A172 (cell line): ENCODE measurements at regions not wholly inside any gene's neighbourhood (a gene's known extent, or its start where the extent isn't known, plus 50 kb on each side); places are given as distances from the start of the nearest gene placed in this dataset.
"Not testable (repeated sequence)": the region's sequence is repeated elsewhere in the genome, so short reads cannot be mapped to it uniquely, and the experiment has no call there.

Experiments used
- DNase-seq: peaks from one replicate; pipeline ENCODE4 v3.0.0-alpha.2; 2015; ENCODE audit warnings: low spot score

DNA sequence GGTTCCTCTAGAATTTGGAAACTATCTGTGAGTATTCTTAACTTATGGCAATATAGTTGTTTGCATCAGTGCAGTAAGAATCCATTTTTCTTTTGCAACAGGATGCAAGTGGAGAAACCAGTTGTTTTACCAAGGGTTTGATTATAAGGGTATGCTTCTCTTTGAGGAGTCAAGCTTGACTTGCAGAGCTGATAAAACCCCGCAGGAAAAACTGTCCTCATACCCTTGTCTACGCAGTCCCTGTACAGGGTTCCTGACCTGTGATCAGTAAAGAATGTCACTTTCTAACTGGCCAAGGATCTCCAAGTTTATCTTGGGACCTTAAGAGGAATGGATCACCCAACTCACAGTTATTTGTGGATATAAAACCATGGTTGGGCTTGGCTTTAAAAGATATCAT lies 161.1 kb upstream of the OLIG3 start:
- DNase-seq, result no peak

DNA sequence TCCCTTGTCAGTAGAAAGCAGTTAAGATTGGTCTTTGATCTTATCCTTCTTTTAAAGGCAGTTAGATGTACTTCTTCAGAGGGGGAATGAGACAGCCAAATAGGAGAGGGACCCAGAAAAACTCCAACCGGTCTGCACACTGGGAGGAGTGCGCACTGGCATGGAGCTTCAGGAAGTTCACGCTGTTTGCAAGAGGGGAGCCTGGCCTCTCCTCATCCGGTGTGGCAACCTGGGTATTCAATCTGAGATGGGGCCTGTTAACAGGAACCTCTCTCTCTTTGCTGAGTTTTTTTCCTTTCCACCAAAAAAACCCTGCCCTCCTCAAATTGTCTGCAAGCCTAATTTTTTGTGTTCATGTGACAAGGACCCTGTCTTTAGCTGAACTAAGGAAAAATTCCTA lies 162.5 kb upstream of the OLIG3 start:
- DNase-seq, result no peak

DNA sequence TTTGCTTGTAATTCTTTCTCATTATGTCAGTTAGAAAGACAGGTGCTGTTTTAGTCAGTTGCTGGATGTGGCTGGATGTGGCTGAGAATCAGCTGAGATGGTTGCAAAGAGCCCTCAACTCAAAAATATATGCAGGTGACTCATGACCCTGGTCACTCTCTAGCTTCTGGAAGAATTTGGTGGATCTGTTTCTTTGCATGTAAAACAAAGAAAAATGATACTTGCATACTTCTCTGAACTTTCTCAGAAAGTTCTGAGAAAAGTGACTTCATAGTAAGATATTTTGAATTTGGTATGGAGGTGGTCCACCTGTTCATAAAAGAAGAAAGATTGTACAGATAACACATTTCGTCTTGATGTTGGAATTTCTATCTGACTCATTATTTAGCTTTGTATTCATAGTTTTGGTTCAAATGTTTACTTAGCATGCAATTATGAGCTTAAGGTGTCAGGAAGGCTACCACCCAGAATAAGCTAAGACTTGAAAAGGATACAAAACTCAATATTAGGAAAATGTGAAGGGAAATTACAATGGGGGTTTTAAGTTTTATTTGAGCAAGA lies 163.2 kb upstream of the OLIG3 start:
- DNase-seq, result no peak

DNA sequence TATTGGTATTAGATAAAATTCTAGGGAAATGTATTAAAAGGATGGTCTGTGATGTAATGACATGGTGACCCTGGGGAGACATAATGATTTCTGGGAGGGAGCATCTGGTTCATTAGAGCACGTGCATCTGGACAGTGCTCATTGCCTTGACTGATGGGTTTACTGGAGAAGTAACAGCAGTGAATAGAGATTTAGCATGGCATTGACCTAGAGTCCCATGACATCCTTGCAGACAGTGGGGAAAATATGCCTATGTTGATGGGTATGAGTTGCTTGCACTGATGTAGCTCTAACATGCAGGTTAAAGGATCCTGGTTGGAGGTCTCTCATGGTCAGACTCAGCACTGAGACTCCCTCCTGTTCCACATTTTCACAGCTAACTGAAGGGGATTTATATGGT lies 164.1 kb upstream of the OLIG3 start:
- no peak for DNase-seq

DNA sequence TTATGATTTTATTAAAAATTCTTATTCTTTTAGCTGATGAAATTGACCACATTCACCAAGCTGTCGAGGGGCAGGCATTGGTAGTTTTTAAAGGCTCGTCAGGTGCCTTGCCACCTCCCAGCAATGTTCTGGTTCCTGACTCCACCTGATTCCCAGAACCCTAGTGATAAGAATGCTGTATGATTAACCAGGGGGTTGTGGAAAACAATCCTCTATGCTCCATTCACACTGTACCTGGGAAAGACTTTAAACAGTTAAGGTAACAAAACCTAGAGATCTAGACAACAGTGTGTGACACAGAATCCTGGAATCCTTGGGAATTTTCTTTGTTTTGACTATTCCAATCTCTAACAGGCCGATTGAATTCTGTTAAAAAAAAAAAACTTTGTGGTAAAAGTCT lies 165.7 kb upstream of the OLIG3 start:
- no peak for DNase-seq

DNA sequence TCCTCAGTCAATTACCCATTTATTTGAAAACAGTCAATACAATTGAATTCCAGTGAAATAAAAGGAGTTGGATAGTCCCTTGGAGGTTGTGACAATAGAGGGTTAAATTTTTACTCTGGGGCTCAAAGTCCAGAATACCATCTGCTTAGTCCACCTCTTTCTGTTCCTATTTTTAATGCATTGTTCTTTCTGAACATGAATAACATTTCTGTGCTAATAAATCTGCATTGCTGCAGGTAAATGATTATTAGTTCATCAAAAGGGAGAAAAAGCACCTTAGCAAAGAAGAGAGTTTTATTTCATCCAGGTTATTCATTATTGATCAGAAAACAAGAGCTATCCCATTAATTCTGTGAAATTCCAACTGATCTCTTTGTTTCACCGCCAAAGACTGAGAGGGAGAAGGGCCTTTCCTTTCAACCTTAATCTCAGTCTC lies 166.1 kb upstream of the OLIG3 start:
- DNase-seq, result no peak

DNA sequence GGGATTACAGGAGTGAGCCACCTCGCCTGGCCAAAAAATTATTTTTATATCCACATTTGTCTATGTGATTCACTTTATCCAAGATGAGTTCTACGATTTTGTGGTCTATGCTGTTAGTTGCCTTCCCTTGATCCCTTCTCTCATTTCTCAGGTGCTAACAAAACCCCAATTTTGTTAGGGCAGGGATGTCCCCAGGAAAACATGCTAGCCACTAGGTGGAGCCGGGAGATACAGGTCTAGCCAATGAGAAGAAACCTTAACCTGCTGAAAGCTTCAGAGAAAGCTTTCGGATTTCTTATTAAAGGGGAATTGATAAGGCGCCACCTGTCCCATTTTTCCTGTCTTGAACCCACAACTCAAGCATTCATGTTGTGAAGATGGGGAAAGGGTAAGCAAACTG lies 167.4 kb upstream of the OLIG3 start:
- DNase-seq, result peak; percentile 22

DNA sequence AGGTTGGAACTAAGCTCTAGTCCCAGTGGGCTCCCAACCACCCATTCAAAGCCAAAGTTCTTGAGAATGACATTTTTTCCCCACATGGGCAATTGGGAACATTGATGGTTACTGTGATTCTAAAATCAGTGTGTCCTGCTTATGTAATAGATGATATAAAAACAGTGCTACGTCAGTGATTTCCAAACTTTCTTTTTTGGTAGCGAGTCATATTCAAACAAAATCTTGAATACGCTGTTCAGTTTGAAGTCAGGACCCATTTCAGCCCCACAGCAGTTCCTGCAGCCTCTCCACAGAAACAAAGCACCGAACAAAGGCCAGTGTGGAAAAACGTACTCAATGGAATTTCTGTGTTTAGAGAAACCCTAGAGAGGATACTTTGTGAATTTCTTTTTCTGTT lies 170.0 kb upstream of the OLIG3 start:
- DNase-seq, result no peak

DNA sequence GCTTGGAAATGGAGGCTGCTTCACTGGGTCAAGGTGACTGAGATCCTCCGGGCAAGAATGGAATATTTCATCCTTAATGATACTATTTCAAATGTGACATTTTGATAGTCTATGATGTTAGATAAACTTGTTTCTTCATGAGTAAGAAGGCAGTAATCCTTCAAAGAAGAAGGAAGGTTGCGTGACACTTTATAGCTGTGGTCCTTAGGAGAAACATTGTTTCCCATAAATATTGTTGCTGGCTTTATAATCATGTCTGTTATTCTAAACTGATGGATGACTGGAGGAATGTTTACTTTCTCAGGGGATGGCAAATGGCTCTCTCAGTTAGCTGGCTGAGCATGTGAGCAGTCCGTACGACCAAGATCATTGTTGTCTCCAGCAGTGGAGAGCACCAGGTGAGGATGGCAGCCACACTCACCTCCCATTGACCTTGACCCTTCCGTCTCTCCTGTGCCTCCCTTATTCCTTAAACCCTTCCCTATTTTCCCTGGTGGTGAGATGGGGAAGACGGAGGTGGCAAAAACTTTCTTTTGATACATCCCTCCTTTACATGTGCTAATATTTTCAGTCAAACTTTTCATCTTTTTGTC lies 171.2 kb upstream of the OLIG3 start:
- DNase-seq, result no peak

DNA sequence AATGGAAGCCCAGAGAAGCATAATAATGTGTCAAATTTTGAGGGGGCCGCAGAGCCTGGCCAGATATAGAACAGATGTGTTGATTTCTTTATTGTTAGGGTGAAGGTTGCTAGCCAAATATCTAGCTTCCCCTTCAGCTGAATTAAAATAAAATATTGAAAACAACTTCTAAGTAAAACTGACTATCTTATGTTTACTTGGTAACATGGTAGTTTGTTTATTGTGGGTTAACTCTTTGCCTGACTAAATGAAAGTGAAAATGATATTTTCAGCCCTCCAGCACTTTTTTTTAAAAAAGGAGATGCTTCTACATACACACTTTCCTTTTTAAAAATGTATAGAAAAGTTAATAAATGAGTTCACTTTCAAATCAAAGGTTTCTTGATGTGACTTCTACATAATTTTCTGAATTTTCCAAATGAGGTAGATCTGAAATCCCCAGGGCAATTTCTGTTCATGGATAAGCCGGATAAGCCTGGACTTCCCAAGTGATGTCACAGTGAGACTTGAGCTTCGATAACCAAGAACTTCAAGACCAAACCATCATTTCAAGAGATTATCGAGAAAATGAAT lies 172.1 kb upstream of the OLIG3 start:
- no peak for DNase-seq

DNA sequence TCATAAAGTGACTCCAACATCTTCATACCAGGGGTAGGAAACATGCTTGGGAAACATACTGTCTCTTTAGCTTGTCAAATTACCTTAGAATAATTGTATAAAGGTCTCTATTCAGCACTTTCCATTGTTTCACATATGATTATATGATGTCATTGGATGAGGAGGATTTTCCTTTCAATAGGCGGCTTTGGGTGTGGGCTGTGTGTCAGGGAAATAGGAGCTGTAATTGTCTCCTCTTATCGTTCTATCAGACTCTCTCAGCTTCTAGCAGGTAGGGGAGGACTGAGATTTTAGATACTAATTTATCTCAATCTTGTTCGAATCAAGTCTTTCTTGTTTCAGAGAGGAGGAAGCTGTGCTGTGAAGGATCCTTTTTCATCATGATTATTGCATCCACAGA lies 179.4 kb upstream of the OLIG3 start:
- DNase-seq, result no peak

DNA sequence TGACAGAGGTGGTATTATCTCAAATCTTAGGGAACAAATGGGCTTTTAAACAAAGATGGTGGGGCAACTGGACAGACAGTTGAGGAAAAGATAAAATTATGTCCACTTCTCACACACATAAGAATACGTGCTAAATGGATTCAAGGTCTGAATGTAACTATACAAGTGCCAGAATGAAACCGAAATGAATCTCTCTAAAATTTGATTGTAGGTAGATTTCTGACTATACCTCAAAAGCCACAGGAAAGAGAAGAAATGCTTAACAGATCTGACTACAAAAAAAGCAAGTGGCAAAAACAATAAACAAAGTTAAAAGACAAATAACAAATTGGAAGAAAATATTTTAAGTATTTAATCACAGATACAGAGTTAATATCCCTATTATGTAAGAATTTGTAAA lies 182.7 kb upstream of the OLIG3 start:
- no peak for DNase-seq

DNA sequence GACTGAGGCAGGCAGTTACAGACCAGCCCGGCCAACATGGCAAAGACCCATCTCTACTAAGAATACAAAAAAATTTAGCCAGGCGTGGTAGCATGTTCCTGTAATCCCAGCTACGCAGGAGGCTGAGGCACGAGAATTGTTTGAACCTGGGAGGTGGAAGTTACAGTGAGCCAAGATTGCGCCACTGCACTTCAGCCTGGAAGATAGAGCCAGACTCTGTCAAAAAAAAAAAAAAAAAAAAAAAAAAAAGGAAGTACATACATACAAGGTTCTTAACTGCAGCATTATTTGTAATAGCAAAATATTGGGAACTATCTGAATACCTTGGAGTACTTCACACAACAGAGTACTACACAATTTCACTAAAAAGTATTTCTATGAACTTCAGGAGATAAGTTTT lies 183.5 kb upstream of the OLIG3 start:
- DNase-seq, result no peak

DNA sequence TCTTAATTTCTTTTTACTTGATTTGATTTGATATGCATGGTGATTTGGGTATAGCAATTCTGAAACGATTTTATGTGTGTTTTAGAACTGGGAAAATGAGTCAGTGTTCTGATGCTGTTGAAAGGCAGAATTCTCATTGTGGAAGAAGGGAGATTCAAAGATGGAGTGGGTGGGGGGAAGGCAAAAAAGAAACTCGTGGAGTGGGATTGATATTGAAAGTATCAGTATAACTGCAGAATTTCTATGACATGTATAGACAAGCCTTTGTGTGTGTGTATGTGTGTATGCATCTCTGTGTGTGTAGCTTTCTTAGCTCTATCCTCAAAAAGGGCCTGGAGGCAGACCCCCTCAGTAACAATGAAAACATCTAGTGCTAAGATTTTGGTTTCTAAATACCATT lies 184.3 kb upstream of the OLIG3 start:
- no peak for DNase-seq

DNA sequence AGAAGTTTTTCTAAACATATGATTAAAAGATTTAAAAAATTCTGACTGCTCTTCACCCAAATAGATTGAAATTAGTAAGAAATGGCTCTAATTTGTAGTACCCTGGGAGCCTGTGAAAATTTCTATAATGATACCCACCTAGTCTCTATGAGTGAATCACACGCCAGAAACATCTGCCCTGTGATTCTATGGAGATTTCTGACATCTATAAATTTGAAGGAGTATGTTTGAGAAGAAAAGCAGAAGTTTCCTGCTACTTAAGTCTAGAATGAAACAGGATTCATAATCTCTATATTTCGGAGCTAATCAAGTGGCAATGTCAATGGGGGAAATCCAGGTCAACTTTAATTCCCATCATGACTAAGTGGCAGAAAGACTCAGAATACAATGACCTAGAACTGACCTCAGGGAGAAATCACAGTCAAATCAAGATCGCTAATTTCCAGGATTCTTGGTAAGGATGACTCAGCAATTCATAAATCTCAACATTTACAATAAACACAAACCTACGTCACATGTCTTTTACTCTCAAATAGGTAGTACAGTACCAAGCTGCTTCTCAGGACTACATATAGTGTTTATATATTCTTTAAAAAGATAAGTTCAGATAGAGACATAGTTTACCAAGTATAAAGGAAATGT lies 186.2 kb upstream of the TNFAIP3 start:
- DNase-seq, result peak; percentile 62

DNA sequence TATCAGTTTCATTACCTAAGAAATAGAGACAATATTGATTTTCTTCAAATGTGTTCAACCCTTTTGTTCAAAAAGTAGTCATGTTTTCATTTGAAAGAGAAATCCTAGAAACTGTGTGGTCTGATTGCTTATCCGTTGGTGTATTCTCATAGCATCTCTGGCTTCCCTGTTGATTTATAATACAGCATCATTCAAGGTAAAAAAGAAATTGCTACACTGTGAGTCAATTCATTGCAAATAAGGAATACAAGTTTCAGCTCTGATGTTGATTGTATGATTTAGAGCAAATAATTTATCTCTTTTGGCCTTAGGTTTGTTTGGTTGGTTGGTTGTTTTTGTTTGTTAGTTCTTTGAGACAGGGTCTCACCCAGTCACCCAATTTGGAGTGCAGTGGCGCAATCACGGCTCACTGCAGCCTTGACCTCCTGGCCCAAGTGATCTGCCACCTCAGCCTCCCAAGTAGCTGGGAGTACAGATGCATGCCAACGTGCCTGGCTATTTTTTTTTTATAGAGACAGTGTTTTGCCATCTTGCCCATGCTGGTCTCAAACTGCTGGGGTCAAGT lies 185.5 kb upstream of the TNFAIP3 start:
- DNase-seq, result no peak

DNA sequence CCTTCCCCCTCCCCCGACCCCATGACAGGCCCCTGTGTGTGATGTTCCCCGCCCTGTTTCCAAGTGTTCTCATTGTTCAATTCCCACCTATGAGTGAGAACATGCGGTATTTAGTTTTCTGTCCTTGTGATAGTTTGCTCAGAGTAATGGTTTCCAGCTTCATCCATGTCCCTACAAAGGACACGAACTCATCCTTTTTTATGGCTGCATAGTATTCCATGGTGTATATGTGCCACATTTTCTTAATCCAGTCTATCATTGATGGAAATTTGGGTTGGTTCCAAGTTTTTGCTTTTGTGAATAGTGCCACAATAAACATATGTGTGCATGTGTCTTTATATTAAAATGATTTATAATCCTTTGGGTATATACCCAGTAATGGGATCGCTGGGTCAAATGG lies 184.4 kb upstream of the TNFAIP3 start:
- not testable (repeated sequence) for DNase-seq

DNA sequence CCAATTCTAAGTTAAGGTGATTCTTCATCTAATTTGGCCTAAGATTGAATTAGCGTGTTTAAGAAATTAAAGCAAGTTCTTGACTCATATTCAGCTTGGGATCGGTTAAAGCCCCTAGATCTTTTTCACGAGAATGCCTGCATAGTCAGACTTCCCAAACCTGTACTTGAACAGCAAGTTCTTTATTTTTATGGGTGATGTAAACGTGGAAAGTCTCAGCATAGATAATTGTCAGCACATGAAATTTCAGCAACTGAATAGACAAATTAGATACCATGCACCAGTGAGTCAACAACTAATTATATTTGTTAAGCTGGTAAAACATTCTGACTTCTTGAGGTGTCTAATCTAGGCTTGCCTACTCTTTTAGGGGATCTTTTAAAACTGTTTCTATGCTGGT lies 183.1 kb upstream of the TNFAIP3 start:
- DNase-seq, result no peak

DNA sequence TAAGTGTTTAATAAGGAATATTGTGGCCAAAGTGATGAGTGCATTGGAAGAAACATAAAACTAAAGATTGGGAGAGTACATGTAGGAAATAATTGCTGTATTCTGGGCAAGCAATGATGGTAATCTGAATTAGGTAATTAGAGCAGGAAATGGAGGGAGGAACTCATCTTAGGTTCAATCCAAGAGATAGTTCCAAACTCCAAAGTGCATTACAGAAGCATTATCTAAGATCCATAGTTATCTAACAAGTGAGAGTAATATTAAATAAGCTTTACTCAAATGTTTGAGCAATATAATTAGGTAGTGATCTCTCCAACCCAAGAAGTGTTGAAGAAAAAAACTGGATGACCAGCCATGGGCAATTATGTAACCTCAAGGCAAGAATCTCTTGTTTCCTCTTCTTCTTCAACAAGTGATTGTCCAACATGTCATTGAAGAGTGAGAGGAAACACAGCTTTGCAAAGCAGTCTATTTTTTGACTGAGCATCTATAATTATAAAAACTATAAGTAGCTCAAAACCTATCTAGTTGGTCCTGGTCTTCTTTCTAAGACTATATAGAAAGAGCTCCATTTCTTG lies 181.2 kb upstream of the TNFAIP3 start:
- no peak for DNase-seq

DNA sequence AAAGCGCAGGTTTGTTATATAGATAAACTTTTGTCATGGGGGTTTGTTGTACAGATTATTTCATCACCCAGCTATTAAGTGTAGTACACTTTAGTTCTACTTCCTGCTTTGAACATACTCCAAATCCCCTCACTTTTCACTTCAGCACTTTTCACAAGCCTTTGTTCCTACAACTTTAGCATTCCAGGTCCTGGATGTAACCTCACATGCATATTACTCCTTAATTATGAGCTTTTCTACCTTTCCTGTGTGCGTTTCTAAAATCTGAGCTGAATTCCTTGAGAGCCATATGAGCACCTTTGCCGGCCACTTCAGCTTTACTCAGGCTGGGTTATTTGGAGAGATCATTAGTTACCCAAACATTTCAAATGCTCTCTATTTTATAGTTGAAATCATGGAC lies 179.2 kb upstream of the TNFAIP3 start:
- DNase-seq, result no peak

DNA sequence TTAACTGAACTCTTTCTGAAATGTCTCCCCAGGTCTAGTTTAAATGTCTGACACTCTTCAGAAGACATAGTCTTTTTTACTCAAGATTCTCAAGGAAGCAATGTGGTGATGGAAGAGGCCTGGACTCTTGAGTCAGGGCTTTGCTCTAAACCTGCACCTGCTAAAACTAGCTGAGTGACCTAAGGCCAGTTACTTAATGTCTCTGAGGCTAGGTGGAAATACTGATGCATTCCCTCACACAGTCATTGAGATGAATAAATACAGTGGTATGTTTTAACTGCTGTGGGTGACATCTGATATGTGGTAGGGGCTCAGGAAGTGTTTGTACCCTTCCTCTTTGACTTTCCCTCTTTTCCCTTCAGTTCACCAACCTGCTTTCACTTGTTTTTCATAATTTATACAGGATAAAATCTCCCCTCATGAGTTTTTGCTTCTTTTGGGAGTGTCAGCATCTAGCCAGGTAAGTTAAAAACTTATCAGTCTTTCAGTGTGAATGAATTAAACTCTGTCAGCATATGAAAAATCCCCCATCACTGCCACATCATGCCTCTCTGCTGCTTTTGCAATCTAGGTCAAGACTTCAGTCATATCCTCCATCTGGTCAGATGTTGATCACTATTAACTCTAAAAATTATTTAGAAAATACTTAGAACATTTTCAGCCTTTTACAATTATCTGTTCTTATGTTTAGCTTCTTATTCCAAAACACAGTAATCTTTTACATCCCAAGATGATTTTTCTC lies 178.7 kb upstream of the TNFAIP3 start:
- DNase-seq, result no peak

DNA sequence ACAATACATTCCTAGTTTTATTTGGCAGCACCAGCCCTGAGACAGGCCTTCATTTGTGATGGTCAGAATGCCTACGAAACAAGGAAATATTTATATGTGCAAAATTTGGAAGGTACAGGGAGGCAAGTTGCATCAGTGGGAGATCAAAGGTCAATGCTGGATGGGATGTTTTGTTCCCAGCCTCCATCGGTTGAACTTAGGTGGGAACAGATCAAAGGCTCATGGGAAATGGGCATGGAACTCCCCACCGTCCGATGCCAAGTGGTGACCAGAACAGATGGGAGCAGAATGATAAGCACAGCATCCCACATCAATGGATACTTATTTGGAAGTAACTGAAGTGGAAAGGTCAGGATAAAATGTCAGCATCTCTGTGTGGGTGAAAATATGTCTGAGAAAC lies 177.7 kb upstream of the TNFAIP3 start:
- no peak for DNase-seq
